ENCODE measurements at regions not wholly inside any gene's neighbourhood (a gene's known extent, or its start where the extent isn't known, plus 50 kb on each side); places are given as distances from the start of the nearest gene placed in this dataset.

- CTCF ChIA-PET, result no interaction called here
- no peak for ATAC-seq (ENCODE audit: low read depth)
- no CpG with 5 or more reads among the region's 3 CpGs for WGBS, 2 experiments (ENCODE audit: extremely low coverage in 2 of 2, insufficient read length in 1 of 2)
Measured at GRCh38 chr1:239995281-239995680, 96.4 kb upstream of the FMN2 start.

More at GRCh38 chr1:239995281-239995680, 96.4 kb upstream of the FMN2 start:
- no peak overlapping the region for H2BK15ac ChIP-seq (ENCODE audit: low read depth, low read length)
- H3K23ac ChIP-seq (ENCODE audit: low read depth, low read length), result no peak overlapping the region
- H3K18ac ChIP-seq (ENCODE audit: low read depth, low read length), result no peak overlapping the region
- no peaks in the 10 kb centered on the region for H3K79me1 ChIP-seq (ENCODE audit: low read depth in 1 of 2, low read length in 2 of 2)
- no peak overlapping the region for H2AK5ac ChIP-seq (ENCODE audit: low read depth, low read length)
- H3K36me3 ChIP-seq (ENCODE audit: control insufficient read depth, insufficient read depth, low read length), result no peaks in the 10 kb centered on the region
- no peaks in the 10 kb centered on the region for H4K20me1 ChIP-seq (ENCODE audit: insufficient read depth, low read length)
- no peak overlapping the region for H3K27ac ChIP-seq (ENCODE audit: insufficient read depth, low read length)
- in situ Hi-C loops (cut with MboI; ENCODE audit: low sequenced_read_pairs), result no loop called here
- dilution Hi-C loops (cut with HindIII; ENCODE audit: low sequenced_read_pairs, unreplicated experiment), result no loop called here
- intact Hi-C loops (cut with micrococcal nuclease), result no loop called here
- H2AK9ac ChIP-seq (replicated peaks; ENCODE audit: low read depth, low read length, poor library complexity), result no peak overlapping the region
- H2BK5ac ChIP-seq (ENCODE audit: low read depth, low read length, poor library complexity, severe bottlenecking), result no peak overlapping the region
- H4K91ac ChIP-seq (ENCODE audit: insufficient read depth, low read depth, low read length), result no peak overlapping the region
- no peak for TF ChIP-seq CEBPB (IDR thresholded peaks at IDR 0.05; ENCODE audit: low read depth, low read length)
- no peak for TF ChIP-seq MAFK (IDR thresholded peaks at IDR 0.05; ENCODE audit: low read depth, low read length)
- no peak for TF ChIP-seq POLR2A (IDR thresholded peaks at IDR 0.05; ENCODE audit: low read depth, low read length)
- TF ChIP-seq MAZ (IDR thresholded peaks at IDR 0.05; ENCODE audit: borderline replicate concordance, low read depth, low read length), result no peak
- TF ChIP-seq MXI1 (IDR thresholded peaks at IDR 0.05; ENCODE audit: borderline replicate concordance, low read depth, low read length), result no peak
- no peak for TF ChIP-seq SMC3 (IDR thresholded peaks at IDR 0.05; ENCODE audit: low read depth, low read length)
- TF ChIP-seq CTCF (conservative IDR thresholded peaks at IDR 0.05; ENCODE audit: low read depth, low read length), result no peak
- no peak for TF ChIP-seq NFE2L2 (IDR thresholded peaks at IDR 0.05; ENCODE audit: low read depth, low read length)
- TF ChIP-seq BHLHE40 (IDR thresholded peaks at IDR 0.05; ENCODE audit: low read depth, low read length), result no peak
- no peak for TF ChIP-seq RCOR1 (IDR thresholded peaks at IDR 0.05; ENCODE audit: insufficient replicate concordance, low read length)
- no peak for TF ChIP-seq RFX5 (IDR thresholded peaks at IDR 0.05; ENCODE audit: low read depth, low read length)
- no peak for TF ChIP-seq RAD21 (IDR thresholded peaks at IDR 0.05; ENCODE audit: low read length)
- no peak for TF ChIP-seq FOS (IDR thresholded peaks at IDR 0.05; ENCODE audit: low read depth, low read length)
- TF ChIP-seq USF2 (IDR thresholded peaks at IDR 0.05; ENCODE audit: low read depth, low read length), result no peak
- no peak for TF ChIP-seq CHD1 (IDR thresholded peaks at IDR 0.05; ENCODE audit: low read depth, low read length)
- TF ChIP-seq ELK1 (IDR thresholded peaks at IDR 0.05; ENCODE audit: borderline replicate concordance, low read depth, low read length), result no peak
- H2BK20ac ChIP-seq (ENCODE audit: low read depth, low read length), result no peak overlapping the region
- H2AFZ ChIP-seq (replicated peaks; ENCODE audit: low read length, poor library complexity), result no peak overlapping the region
- no peak overlapping the region for H3K4me2 ChIP-seq (ENCODE audit: low read depth, low read length)
- no peaks in the 10 kb centered on the region for H3K9me3 ChIP-seq (ENCODE audit: control insufficient read depth, insufficient read depth, low read length)
- no peak overlapping the region for H3K56ac ChIP-seq (ENCODE audit: extremely low read depth, insufficient read depth, low read length)
- no peak for DNase-seq
- no peak overlapping the region for H3K4ac ChIP-seq (ENCODE audit: low read depth, low read length)
- no TSS peak for BruUV-seq (replicated peaks)
- H3K14ac ChIP-seq (replicated peaks; ENCODE audit: low read depth, low read length), result no peak overlapping the region
- H3K9me1 ChIP-seq (ENCODE audit: insufficient read depth, low read length), result no peaks in the 10 kb centered on the region
- no peak overlapping the region for H4K5ac ChIP-seq (ENCODE audit: low read depth, low read length)
- H3K4me1 ChIP-seq (ENCODE audit: control insufficient read depth, insufficient read depth, low read length), result peaks cover 3% of the 10 kb centered on the region; the same call in 1 of the 2 replicates
- POLR2A ChIA-PET (ENCODE audit: unreplicated experiment), result no interaction called here
- H3K27me3 ChIP-seq (ENCODE audit: control insufficient read depth, insufficient read depth, low read length), result peaks cover 57% of the 10 kb centered on the region
- H2BK120ac ChIP-seq (ENCODE audit: low read depth, low read length), result no peak overlapping the region
- H4K8ac ChIP-seq (ENCODE audit: low read depth in 2 of 2, low read length in 2 of 2), result no peak overlapping the region
- H3K9ac ChIP-seq (ENCODE audit: low read depth, low read length), result no peak overlapping the region
- no peak overlapping the region for H3K4me3 ChIP-seq (ENCODE audit: insufficient read depth, low read depth, low read length)

Data from IMR-90 (cell line).